NCI-H345 (cell line): ENCODE measurements at regions not wholly inside any gene's neighbourhood (a gene's known extent, or its start where the extent isn't known, plus 50 kb on each side); places are given as distances from the start of the nearest gene placed in this dataset.
"Not testable (repeated sequence)": the region's sequence is repeated elsewhere in the genome, so short reads cannot be mapped to it uniquely, and the experiment has no call there.

ENCODE experiments used
- DNase-seq: peaks from one replicate; lab custom pipeline; 2025; lab: John Stamatoyannopoulos, UW

- DNase-seq = no peak
Observed at GRCh38 chr5:125848751-125849150, 574.5 kb upstream of the GRAMD2B start.

- no peak for DNase-seq
Observed at GRCh38 chr5:125856949-125857348, 566.3 kb upstream of the GRAMD2B start.

- DNase-seq = no peak
Observed at GRCh38 chr5:125863579-125863978, 559.6 kb upstream of the GRAMD2B start.

- no peak for DNase-seq
Observed at GRCh38 chr5:125865166-125865815, 557.9 kb upstream of the GRAMD2B start.

GRCh38 chr5:125868036-125868435 is 555.2 kb upstream of the GRAMD2B start:
- no peak for DNase-seq

GRCh38 chr5:125870256-125870655 is 553.0 kb upstream of the GRAMD2B start:
- no peak for DNase-seq

- DNase-seq = no peak
Observed at GRCh38 chr5:125874057-125874456, 549.2 kb upstream of the GRAMD2B start.

- DNase-seq = no peak
Observed at GRCh38 chr5:125874717-125875116, 548.5 kb upstream of the GRAMD2B start.

GRCh38 chr5:125877248-125877647 is 546.0 kb upstream of the GRAMD2B start:
- no peak for DNase-seq

- no peak for DNase-seq
Observed at GRCh38 chr5:125882061-125882460, 541.1 kb upstream of the GRAMD2B start.

GRCh38 chr5:125883223-125883622 is 540.0 kb upstream of the GRAMD2B start:
- DNase-seq = no peak

GRCh38 chr5:125888358-125888757 is 534.9 kb upstream of the GRAMD2B start:
- DNase-seq = no peak

GRCh38 chr5:125890511-125890931 is 532.7 kb upstream of the GRAMD2B start:
- no peak for DNase-seq

GRCh38 chr5:125891061-125891725 is 532.0 kb upstream of the GRAMD2B start:
- DNase-seq = no peak

- DNase-seq = no peak
Observed at GRCh38 chr5:125894383-125894782, 528.8 kb upstream of the GRAMD2B start.

- DNase-seq = no peak
Observed at GRCh38 chr5:125896368-125896767, 526.8 kb upstream of the GRAMD2B start.

- no peak for DNase-seq
Observed at GRCh38 chr5:125897089-125897488, 526.1 kb upstream of the GRAMD2B start.

- DNase-seq = no peak
Observed at GRCh38 chr5:125898851-125899405, 524.3 kb upstream of the GRAMD2B start.

- no peak for DNase-seq
Observed at GRCh38 chr5:125912028-125912427, 511.2 kb upstream of the GRAMD2B start.

GRCh38 chr5:125913200-125913599 is 510.0 kb upstream of the GRAMD2B start:
- DNase-seq = no peak

- no peak for DNase-seq
Observed at GRCh38 chr5:125914471-125914870, 508.7 kb upstream of the GRAMD2B start.

GRCh38 chr5:125923958-125924357 is 499.3 kb upstream of the GRAMD2B start:
- not testable (repeated sequence) for DNase-seq

- DNase-seq = no peak
Observed at GRCh38 chr5:125926172-125926571, 497.0 kb upstream of the GRAMD2B start.

GRCh38 chr5:125928663-125929062 is 494.5 kb upstream of the GRAMD2B start:
- no peak for DNase-seq
